CD14-positive monocyte (primary cell): ENCODE measurements at regions not wholly inside any gene's neighbourhood (a gene's known extent, or its start where the extent isn't known, plus 50 kb on each side); places are given as distances from the start of the nearest gene placed in this dataset.

ENCODE experiments used
- DNase-seq, 3 donors: peaks; one replicate each; pipeline ENCODE4 v3.0.0-alpha.2; 2011 to 2022
- H2AFZ ChIP-seq: 2 replicates; pipeline ENCODE4 v1.6.0; 2012; ENCODE audit warnings: mild to moderate bottlenecking, low read depth, low read length, inconsistent platforms; ENCODE audit not compliant: insufficient read depth, poor library complexity, severe bottlenecking
- H3K27ac ChIP-seq, 2 donors: 1 replicate in 1 of 2; 2 replicates in 1 of 2; pipeline ENCODE4 v1.5.1; 2012 to 2013; ENCODE audit warnings: low read length in 2 of 2, control low read depth in 1 of 2, inconsistent platforms in 1 of 2, low read depth in 1 of 2, mild to moderate bottlenecking in 1 of 2
- H3K27me3 ChIP-seq, 2 donors: one replicate each; pipeline versions ENCODE4 v1.6.0 to v1.6.1; 2011 to 2013; ENCODE audit warnings: low read length in 2 of 2; ENCODE audit not compliant: control insufficient read depth in 2 of 2, insufficient read depth in 2 of 2
- H3K36me3 ChIP-seq, 2 donors: replicated peaks in 1 of 2; 1 replicate in 1 of 2; 2 replicates in 1 of 2; pipeline versions ENCODE4 v1.5.1 to v1.6.1; 2012 to 2013; ENCODE audit warnings: low read length in 2 of 2, control low read depth in 1 of 2, inconsistent platforms in 1 of 2, mild to moderate bottlenecking in 1 of 2; ENCODE audit not compliant: insufficient read depth in 2 of 2, control insufficient read depth in 1 of 2
- H3K4me1 ChIP-seq, 2 donors: 1 replicate in 1 of 2; 2 replicates in 1 of 2; pipeline versions ENCODE4 v1.5.1 to v1.6.1; 2012 to 2013; ENCODE audit warnings: low read length in 2 of 2, control low read depth in 1 of 2, inconsistent platforms in 1 of 2, mild to moderate bottlenecking in 1 of 2, moderate library complexity in 1 of 2; ENCODE audit not compliant: insufficient read depth in 2 of 2, control insufficient read depth in 1 of 2
- H3K4me2 ChIP-seq: replicated peaks from 2 replicates; pipeline ENCODE3; 2012; ENCODE audit warnings: low read length, moderate library complexity, mild to moderate bottlenecking; ENCODE audit not compliant: poor library complexity, severe bottlenecking; ENCODE audit errors: extremely low read depth
- H3K4me3 ChIP-seq, 3 experiments: fragments of 200-600 bp in 1 of 3; sonication (generic) in 1 of 3; replicated peaks in 1 of 3; 1 replicate in 2 of 3; 2 replicates in 1 of 3; pipeline ENCODE4 v1.5.1; 2011 to 2013; ENCODE audit warnings: low read length in 3 of 3, mild to moderate bottlenecking in 3 of 3, control low read depth in 2 of 3, low read depth in 2 of 3, inconsistent platforms in 1 of 3, moderate library complexity in 1 of 3
- H3K79me2 ChIP-seq: 2 replicates; pipeline ENCODE4 v1.6.0; 2012; ENCODE audit warnings: mild to moderate bottlenecking, control low read depth, inconsistent platforms, low read length, moderate library complexity; ENCODE audit not compliant: insufficient read depth
- H3K9ac ChIP-seq: 2 replicates; pipeline ENCODE4 v1.6.0; 2017; ENCODE audit warnings: low read length, mild to moderate bottlenecking; ENCODE audit not compliant: insufficient read depth, poor library complexity, severe bottlenecking
- H3K9me3 ChIP-seq, 2 donors: replicated peaks in 1 of 2; 1 replicate in 1 of 2; 2 replicates in 1 of 2; pipeline versions ENCODE4 v1.5.1 to v1.6.1; 2012 to 2013; ENCODE audit warnings: low read length in 2 of 2, control low read depth in 1 of 2; ENCODE audit not compliant: control insufficient read depth in 1 of 2, insufficient read depth in 1 of 2
- H4K20me1 ChIP-seq: 2 replicates; pipeline ENCODE4 v1.6.0; 2012; ENCODE audit warnings: mild to moderate bottlenecking, low read length, control low read depth, moderate library complexity; ENCODE audit not compliant: insufficient read depth
- H3K27ac Mint-ChIP-seq, 7 donors: one replicate each; pipeline ENCODE4 v1.8.0; 2020; ENCODE audit warnings: mild to moderate bottlenecking in 7 of 7, mixed read lengths in 7 of 7, moderate library complexity in 6 of 7, inconsistent platforms in 2 of 7
- H3K27me3 Mint-ChIP-seq, 3 donors: one replicate each; pipeline ENCODE4 v1.8.0; 2021 to 2022; ENCODE audit warnings: low read depth in 3 of 3, mild to moderate bottlenecking in 3 of 3, mixed read lengths in 3 of 3, moderate library complexity in 3 of 3, inconsistent platforms in 1 of 3
- H3K36me3 Mint-ChIP-seq, 2 donors: one replicate each; pipeline ENCODE4 v1.8.0; 2020; ENCODE audit warnings: mixed read lengths in 2 of 2, inconsistent platforms in 1 of 2, mild to moderate bottlenecking in 1 of 2
- H3K4me1 Mint-ChIP-seq: one replicate; pipeline ENCODE4 v1.8.0; 2020; ENCODE audit warnings: mild to moderate bottlenecking, mixed read lengths
- H3K4me3 Mint-ChIP-seq, 2 donors: one replicate each; pipeline ENCODE4 v1.8.0; 2020; ENCODE audit warnings: mild to moderate bottlenecking in 2 of 2, mixed read lengths in 2 of 2, moderate library complexity in 1 of 2
- H3K9me3 Mint-ChIP-seq, 7 donors: one replicate each; pipeline ENCODE4 v1.8.0; 2020 to 2022; ENCODE audit warnings: mixed read lengths in 7 of 7, mild to moderate bottlenecking in 6 of 7, moderate library complexity in 6 of 7, inconsistent platforms in 2 of 7
- WGBS: methylation state at CpG from one replicate; pipeline ENCODE4 v1.1.5; 2013; ENCODE audit warnings: missing lambda C conversion rate; ENCODE audit not compliant: insufficient coverage; 5-methylcytosine and 5-hydroxymethylcytosine counted together
- intact Hi-C, 2 donors: fragments of 100-400 bp; cut with micrococcal nuclease; formaldehyde crosslinking; loops; one replicate each; pipeline versions ENCODE4 v1.15.0 to v1.15.1; 2023
- TF ChIP-seq, protein P1 (sequence below): fragments of 200-600 bp; IDR thresholded peaks from one replicate; pipeline ENCODE4 v1.8.0; 2022; ENCODE audit warnings: antibody characterized with exemption, mild to moderate bottlenecking

DNA sequence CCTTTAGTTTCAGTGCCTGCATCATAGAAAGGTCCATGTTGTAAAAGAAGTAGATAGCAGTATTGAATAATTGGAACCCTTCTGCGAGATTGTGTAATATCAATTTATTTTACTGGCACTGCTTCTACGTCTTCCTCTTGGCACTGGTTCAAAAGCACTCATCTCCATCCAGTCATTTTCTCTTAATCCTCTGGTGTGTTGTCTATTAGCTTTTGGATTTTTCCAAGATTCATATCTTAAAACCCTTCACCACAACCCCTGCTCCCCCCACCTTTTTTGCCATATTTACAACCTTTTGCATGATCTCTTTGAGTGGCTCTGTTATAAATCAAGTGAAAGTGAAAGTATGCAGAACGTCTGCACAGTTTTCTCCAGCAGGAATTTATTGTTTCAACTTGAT lies 76.6 kb upstream of the HSF2 start:
- Histone ChIP-seq H3K27ac (peak overlapping the region in 1 of 2 donors; percentile 12), H3K4me3 (peak overlapping the region; percentile 18 to 70 (median 62)), H3K9me3 (peaks cover 0 to 4% of the 10 kb centered on the region in 2 donors), H3K79me2 (no peaks in the 10 kb centered on the region), H3K27me3 (no peaks in the 10 kb centered on the region), H4K20me1 (no peaks in the 10 kb centered on the region), H3K4me1 (no peaks in the 10 kb centered on the region), H3K9ac (peak overlapping the region; percentile 24), H2AFZ (peak overlapping the region; percentile 37), H3K4me2 (peak overlapping the region; percentile 58), H3K36me3 (no peaks in the 10 kb centered on the region)
- peak overlapping the region; percentile 76 to 91 for H3K4me3 Mint-ChIP-seq
- peaks cover 0 to 4% (median 0%) of the 10 kb centered on the region in 7 donors for H3K9me3 Mint-ChIP-seq
- no peak for DNase-seq
- TF ChIP-seq, protein P1, sequence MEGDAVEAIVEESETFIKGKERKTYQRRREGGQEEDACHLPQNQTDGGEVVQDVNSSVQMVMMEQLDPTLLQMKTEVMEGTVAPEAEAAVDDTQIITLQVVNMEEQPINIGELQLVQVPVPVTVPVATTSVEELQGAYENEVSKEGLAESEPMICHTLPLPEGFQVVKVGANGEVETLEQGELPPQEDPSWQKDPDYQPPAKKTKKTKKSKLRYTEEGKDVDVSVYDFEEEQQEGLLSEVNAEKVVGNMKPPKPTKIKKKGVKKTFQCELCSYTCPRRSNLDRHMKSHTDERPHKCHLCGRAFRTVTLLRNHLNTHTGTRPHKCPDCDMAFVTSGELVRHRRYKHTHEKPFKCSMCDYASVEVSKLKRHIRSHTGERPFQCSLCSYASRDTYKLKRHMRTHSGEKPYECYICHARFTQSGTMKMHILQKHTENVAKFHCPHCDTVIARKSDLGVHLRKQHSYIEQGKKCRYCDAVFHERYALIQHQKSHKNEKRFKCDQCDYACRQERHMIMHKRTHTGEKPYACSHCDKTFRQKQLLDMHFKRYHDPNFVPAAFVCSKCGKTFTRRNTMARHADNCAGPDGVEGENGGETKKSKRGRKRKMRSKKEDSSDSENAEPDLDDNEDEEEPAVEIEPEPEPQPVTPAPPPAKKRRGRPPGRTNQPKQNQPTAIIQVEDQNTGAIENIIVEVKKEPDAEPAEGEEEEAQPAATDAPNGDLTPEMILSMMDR, result no peak
- H3K27ac Mint-ChIP-seq, result no peak overlapping the region
- WGBS, result 0% methylated on average over 1 of the region's 3 CpGs
- no peaks in the 10 kb centered on the region for H3K36me3 Mint-ChIP-seq
- H3K27me3 Mint-ChIP-seq, result no peaks in the 10 kb centered on the region
- H3K4me1 Mint-ChIP-seq, result peaks cover 10% of the 10 kb centered on the region
- intact Hi-C loops, result no loop called here

DNA sequence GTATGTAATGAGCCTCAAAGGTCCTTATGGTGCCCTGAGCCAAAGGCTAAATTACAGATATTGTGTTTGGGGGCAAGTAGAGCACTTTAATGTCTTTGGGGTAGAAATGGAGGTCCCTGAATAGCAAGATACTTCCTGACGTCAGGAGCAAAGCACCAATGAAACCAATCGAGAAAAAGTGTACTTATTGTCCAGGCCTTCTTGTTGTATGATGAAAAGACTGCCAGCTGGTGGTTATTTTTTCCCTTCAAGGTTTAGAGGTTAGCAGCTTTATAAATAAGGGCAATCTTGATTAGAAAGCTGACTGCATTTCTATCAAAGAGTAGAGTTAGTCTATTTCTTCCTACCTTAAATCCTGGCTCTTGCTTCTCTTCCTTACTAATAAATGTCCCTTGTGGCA lies 76.1 kb upstream of the HSF2 start:
- no peaks in the 10 kb centered on the region for H3K27me3 ChIP-seq
- H3K4me1 ChIP-seq, result no peaks in the 10 kb centered on the region
- H3K36me3 Mint-ChIP-seq, result no peaks in the 10 kb centered on the region
- TF ChIP-seq, protein P1, result no peak
- H2AFZ ChIP-seq, result peak overlapping the region; percentile 37
- no peak for DNase-seq
- H3K9ac ChIP-seq, result peak overlapping the region; percentile 24
- peak overlapping the region; percentile 58 for H3K4me2 ChIP-seq
- peaks cover 10% of the 10 kb centered on the region for H3K4me1 Mint-ChIP-seq
- peak overlapping the region in 1 of 2 donors; percentile 12 for H3K27ac ChIP-seq
- WGBS, result no CpG with 5 or more reads among the region's 2 CpGs
- peaks cover 0 to 4% (median 0%) of the 10 kb centered on the region in 7 donors for H3K9me3 Mint-ChIP-seq
- H3K27me3 Mint-ChIP-seq, result no peaks in the 10 kb centered on the region
- H3K36me3 ChIP-seq, result no peaks in the 10 kb centered on the region
- peak overlapping the region; percentile 76 to 91 for H3K4me3 Mint-ChIP-seq
- H3K27ac Mint-ChIP-seq, result no peak overlapping the region
- no peaks in the 10 kb centered on the region for H3K79me2 ChIP-seq
- H4K20me1 ChIP-seq, result no peaks in the 10 kb centered on the region
- peaks cover 0 to 4% of the 10 kb centered on the region in 2 donors for H3K9me3 ChIP-seq
- peak overlapping the region; percentile 18 to 70 (median 62) for H3K4me3 ChIP-seq
- intact Hi-C loops, result no loop called here
